Neuronal stem cell (in vitro differentiated cells): ENCODE measurements at regions not wholly inside any gene's neighbourhood (a gene's known extent, or its start where the extent isn't known, plus 50 kb on each side); places are given as distances from the start of the nearest gene placed in this dataset.

Source experiments
- DNase-seq: peaks from one replicate; pipeline ENCODE4 v3.0.0-alpha.2; 2013; ENCODE audit warnings: low spot score
- H2AFZ ChIP-seq: one replicate; pipeline ENCODE4 v1.6.1; 2013; ENCODE audit warnings: mild to moderate bottlenecking, low read length, inconsistent platforms
- H2AK5ac ChIP-seq: 2 replicates; pipeline ENCODE4 v1.6.1; 2013; ENCODE audit warnings: low read depth, mild to moderate bottlenecking, inconsistent platforms, low read length, moderate library complexity, mixed read lengths
- H2BK120ac ChIP-seq: 2 replicates; pipeline ENCODE4 v1.6.1; 2013; ENCODE audit warnings: low read depth, mild to moderate bottlenecking, inconsistent platforms, low read length, moderate library complexity, mixed read lengths
- H2BK12ac ChIP-seq: one replicate; pipeline ENCODE4 v1.6.1; 2013; ENCODE audit warnings: low read length, inconsistent platforms
- H2BK15ac ChIP-seq: 2 replicates; pipeline ENCODE4 v1.6.1; 2013; ENCODE audit warnings: mild to moderate bottlenecking, low read length, inconsistent platforms, mixed read lengths
- H2BK5ac ChIP-seq: one replicate; pipeline ENCODE4 v1.6.1; 2013; ENCODE audit warnings: inconsistent platforms, mild to moderate bottlenecking, low read length, moderate library complexity
- H3K14ac ChIP-seq: one replicate; pipeline ENCODE4 v1.6.1; 2013; ENCODE audit warnings: low read length, inconsistent platforms
- H3K18ac ChIP-seq: 2 replicates; pipeline ENCODE4 v1.6.1; 2013; ENCODE audit warnings: low read length, inconsistent platforms
- H3K23ac ChIP-seq: 2 replicates; pipeline ENCODE4 v1.6.1; 2013; ENCODE audit warnings: low read depth, mild to moderate bottlenecking, mixed read lengths, low read length, inconsistent platforms; ENCODE audit not compliant: poor library complexity
- H3K27ac ChIP-seq: replicated peaks from 3 replicates; pipeline ENCODE4 v1.5.1; 2013; ENCODE audit warnings: low read length, inconsistent platforms
- H3K27me3 ChIP-seq, 3 experiments: 2 replicates each; pipeline ENCODE4 v1.6.1; 2013; ENCODE audit warnings: low read length in 3 of 3, mild to moderate bottlenecking in 2 of 3, inconsistent platforms in 1 of 3, low read depth in 1 of 3, mixed read lengths in 1 of 3, moderate library complexity in 1 of 3; ENCODE audit not compliant: control insufficient read depth in 3 of 3, insufficient read depth in 3 of 3
- H3K36me3 ChIP-seq, 2 donors: replicated peaks in 1 of 2; 2 replicates each; pipeline ENCODE4 v1.6.1; 2013; ENCODE audit warnings: low read length in 2 of 2; ENCODE audit not compliant: control insufficient read depth in 2 of 2, insufficient read depth in 2 of 2
- H3K4ac ChIP-seq: 2 replicates; pipeline ENCODE4 v1.6.1; 2013; ENCODE audit warnings: inconsistent platforms, mild to moderate bottlenecking, low read length, moderate library complexity
- H3K4me1 ChIP-seq, 2 donors: 1 replicate in 1 of 2; 2 replicates in 1 of 2; pipeline ENCODE4 v1.6.1; 2013; ENCODE audit warnings: low read length in 2 of 2, low read depth in 1 of 2; ENCODE audit not compliant: control insufficient read depth in 2 of 2, insufficient read depth in 1 of 2
- H3K4me2 ChIP-seq: one replicate; pipeline ENCODE4 v1.6.1; 2013; ENCODE audit warnings: mild to moderate bottlenecking, low read length, inconsistent platforms; ENCODE audit not compliant: insufficient read depth, poor library complexity, severe bottlenecking
- H3K4me3 ChIP-seq, 2 donors: 2 replicates each; pipeline ENCODE4 v1.5.1; 2013; ENCODE audit warnings: low read length in 2 of 2, mild to moderate bottlenecking in 2 of 2, inconsistent platforms in 1 of 2, moderate library complexity in 1 of 2
- H3K79me1 ChIP-seq: one replicate; pipeline ENCODE4 v1.6.1; 2013; ENCODE audit warnings: low read depth, mild to moderate bottlenecking, inconsistent platforms, low read length, moderate library complexity
- H3K9ac ChIP-seq: one replicate; pipeline ENCODE4 v1.6.1; 2013; ENCODE audit warnings: mild to moderate bottlenecking, low read depth, low read length, inconsistent platforms; ENCODE audit not compliant: poor library complexity
- H3K9me3 ChIP-seq, 2 donors: replicated peaks in 1 of 2; 2 replicates each; pipeline versions ENCODE3 to v1.6.1; 2013; ENCODE audit warnings: low read length in 2 of 2, mild to moderate bottlenecking in 2 of 2, inconsistent platforms in 1 of 2, low read depth in 1 of 2, mixed read lengths in 1 of 2, moderate library complexity in 1 of 2; ENCODE audit not compliant: control insufficient read depth in 2 of 2, insufficient read depth in 1 of 2
- H4K8ac ChIP-seq: one replicate; pipeline ENCODE4 v1.6.1; 2013; ENCODE audit warnings: low read depth, mild to moderate bottlenecking, inconsistent platforms, low read length, moderate library complexity
- H4K91ac ChIP-seq: one replicate; pipeline ENCODE4 v1.6.1; 2013; ENCODE audit warnings: low read length, low read depth, mild to moderate bottlenecking, inconsistent platforms; ENCODE audit not compliant: poor library complexity
- WGBS, 2 donors: extraction: QIAGEN DNeasy Blood & Tissue Kit; methylation state at CpG; one replicate each; pipeline ENCODE4 v1.1.7; 2013; ENCODE audit warnings: missing lambda C conversion rate in 2 of 2, mixed read lengths in 1 of 2; ENCODE audit not compliant: insufficient read length in 2 of 2, insufficient replicate concordance in 1 of 2; ENCODE audit errors: extremely low coverage in 2 of 2; 5-methylcytosine and 5-hydroxymethylcytosine counted together

- Histone ChIP-seq H3K18ac (no peak overlapping the region), H3K79me1 (no peaks in the 10 kb centered on the region), H3K4me1 (no peaks in the 10 kb centered on the region), H2AK5ac (no peak overlapping the region), H2BK5ac (no peak overlapping the region), H3K4me2 (no peak overlapping the region), H3K27ac (no peak overlapping the region), H3K23ac (no peak overlapping the region), H3K36me3 (no peaks in the 10 kb centered on the region), H3K27me3 (no peaks in the 10 kb centered on the region), H4K91ac (no peak overlapping the region), H2BK120ac (no peak overlapping the region), H3K14ac (no peak overlapping the region), H3K9ac (no peak overlapping the region), H2BK15ac (no peak overlapping the region), H4K8ac (no peak overlapping the region), H3K4me3 (no peak overlapping the region), H3K9me3 (peaks cover 0 to 2% of the 10 kb centered on the region in 2 donors), H2AFZ (no peak overlapping the region), H2BK12ac (no peak overlapping the region), H3K4ac (no peak overlapping the region)
- no CpG with 5 or more reads among the region's 1 CpG for WGBS, 2 donors
- DNase-seq = no peak
These were observed 96.9 kb upstream of the OXGR1 start for GRCh38 chr13:97091196-97091595.

GRCh38 chr13:97100821-97101220 is 106.5 kb upstream of the OXGR1 start:
- no peaks in the 10 kb centered on the region for H3K36me3 ChIP-seq
- no peak overlapping the region for H2BK12ac ChIP-seq
- H3K4me2 ChIP-seq = no peak overlapping the region
- H3K4ac ChIP-seq = no peak overlapping the region
- no peak overlapping the region for H3K18ac ChIP-seq
- H2BK15ac ChIP-seq = no peak overlapping the region
- no peak overlapping the region for H3K4me3 ChIP-seq
- H2AFZ ChIP-seq = no peak overlapping the region
- DNase-seq = no peak
- no peaks in the 10 kb centered on the region for H3K4me1 ChIP-seq
- H3K27ac ChIP-seq = no peak overlapping the region
- no peak overlapping the region for H3K23ac ChIP-seq
- H2BK5ac ChIP-seq = no peak overlapping the region
- peaks cover 0 to 3% of the 10 kb centered on the region in 2 donors for H3K9me3 ChIP-seq
- no peak overlapping the region for H2AK5ac ChIP-seq
- no peak overlapping the region for H4K8ac ChIP-seq
- no peak overlapping the region for H3K14ac ChIP-seq
- no peaks in the 10 kb centered on the region for H3K79me1 ChIP-seq
- no peak overlapping the region for H4K91ac ChIP-seq
- no peak overlapping the region for H2BK120ac ChIP-seq
- no peaks in the 10 kb centered on the region for H3K27me3 ChIP-seq
- no peak overlapping the region for H3K9ac ChIP-seq

GRCh38 chr13:97101912-97102708 is 107.8 kb upstream of the OXGR1 start:
- H4K8ac ChIP-seq = no peak overlapping the region
- H3K79me1 ChIP-seq = no peaks in the 10 kb centered on the region
- H2BK120ac ChIP-seq = no peak overlapping the region
- no peak overlapping the region for H2AK5ac ChIP-seq
- no peak overlapping the region for H2BK12ac ChIP-seq
- no peak overlapping the region for H2BK15ac ChIP-seq
- no peak overlapping the region for H3K4ac ChIP-seq
- no peak overlapping the region for H4K91ac ChIP-seq
- peaks cover 0 to 2% of the 10 kb centered on the region in 2 donors for H3K9me3 ChIP-seq
- no peak overlapping the region for H3K9ac ChIP-seq
- no peak overlapping the region for H3K18ac ChIP-seq
- H3K23ac ChIP-seq = no peak overlapping the region
- no peaks in the 10 kb centered on the region for H3K27me3 ChIP-seq
- no peak overlapping the region for H2BK5ac ChIP-seq
- no peak overlapping the region for H3K27ac ChIP-seq
- H3K4me3 ChIP-seq = no peak overlapping the region
- no peak overlapping the region for H3K14ac ChIP-seq
- H2AFZ ChIP-seq = no peak overlapping the region
- H3K4me1 ChIP-seq = no peaks in the 10 kb centered on the region
- no peak for DNase-seq
- H3K4me2 ChIP-seq = no peak overlapping the region
- H3K36me3 ChIP-seq = no peaks in the 10 kb centered on the region

- no peak overlapping the region for H3K14ac ChIP-seq
- H2AK5ac ChIP-seq = no peak overlapping the region
- no peak overlapping the region for H3K9ac ChIP-seq
- H2BK120ac ChIP-seq = no peak overlapping the region
- H3K4me3 ChIP-seq = no peak overlapping the region
- no peak overlapping the region for H2BK15ac ChIP-seq
- DNase-seq = no peak
- H4K8ac ChIP-seq = no peak overlapping the region
- H3K4me1 ChIP-seq = peaks cover 0 to 4% of the 10 kb centered on the region in 2 donors
- H3K18ac ChIP-seq = no peak overlapping the region
- H3K36me3 ChIP-seq = no peaks in the 10 kb centered on the region
- H2AFZ ChIP-seq = no peak overlapping the region
- H3K27me3 ChIP-seq = peaks cover 0 to 33% (median 0%) of the 10 kb centered on the region in 3 experiments
- no CpG with 5 or more reads among the region's 6 CpGs for WGBS, 2 donors
- no peak overlapping the region for H3K27ac ChIP-seq
- H2BK5ac ChIP-seq = no peak overlapping the region
- H3K9me3 ChIP-seq = peaks cover 0 to 2% of the 10 kb centered on the region in 2 donors
- no peak overlapping the region for H3K23ac ChIP-seq
- H4K91ac ChIP-seq = no peak overlapping the region
- H2BK12ac ChIP-seq = no peak overlapping the region
- H3K4ac ChIP-seq = no peak overlapping the region
- H3K4me2 ChIP-seq = no peak overlapping the region
- no peaks in the 10 kb centered on the region for H3K79me1 ChIP-seq
These were observed 112.0 kb upstream of the OXGR1 start for GRCh38 chr13:97106323-97106722.
